ENCODE measurements at regions not wholly inside any gene's neighbourhood (a gene's known extent, or its start where the extent isn't known, plus 50 kb on each side); places are given as distances from the start of the nearest gene placed in this dataset.

DNA sequence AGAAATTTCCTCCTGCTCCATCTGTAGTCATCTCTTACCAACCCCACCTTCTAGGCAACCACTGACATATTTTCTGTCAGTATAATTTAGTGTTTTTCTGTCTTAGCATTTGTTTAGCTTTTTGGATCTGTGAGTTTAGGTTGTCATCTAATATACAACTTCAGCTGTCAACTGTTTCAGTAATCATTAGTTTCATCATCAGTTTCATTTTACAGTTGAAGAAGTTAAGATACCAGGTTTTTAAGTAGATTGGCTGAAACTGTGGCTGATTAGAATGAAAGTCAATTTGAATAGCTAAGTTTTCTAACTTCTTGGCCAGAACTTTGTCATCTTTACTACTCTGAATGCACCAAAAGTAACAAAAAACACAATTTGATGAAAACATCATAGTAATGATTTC lies 1957.3 kb downstream of the NCAM2 start:
- DNase-seq = no peak

DNA sequence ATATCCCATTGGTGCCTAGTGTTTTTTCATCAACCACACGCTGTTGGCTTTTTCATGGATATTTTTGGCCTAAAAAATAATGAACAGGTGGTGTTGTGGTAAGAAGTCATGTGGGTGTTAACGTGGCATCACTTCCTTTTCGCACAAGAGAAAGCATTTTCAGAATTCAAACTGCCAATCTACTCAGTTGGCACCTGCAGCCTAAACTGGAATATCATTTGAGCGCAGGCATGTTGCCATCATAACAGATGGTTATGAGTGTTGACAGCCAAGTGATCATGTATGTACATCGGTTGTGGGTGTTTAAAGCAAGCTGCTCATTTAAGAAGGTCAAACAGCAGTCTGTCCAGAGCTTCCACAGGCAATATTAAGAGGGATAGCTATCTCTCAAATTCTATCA lies 1963.0 kb downstream of the NCAM2 start:
- DNase-seq = no peak

DNA sequence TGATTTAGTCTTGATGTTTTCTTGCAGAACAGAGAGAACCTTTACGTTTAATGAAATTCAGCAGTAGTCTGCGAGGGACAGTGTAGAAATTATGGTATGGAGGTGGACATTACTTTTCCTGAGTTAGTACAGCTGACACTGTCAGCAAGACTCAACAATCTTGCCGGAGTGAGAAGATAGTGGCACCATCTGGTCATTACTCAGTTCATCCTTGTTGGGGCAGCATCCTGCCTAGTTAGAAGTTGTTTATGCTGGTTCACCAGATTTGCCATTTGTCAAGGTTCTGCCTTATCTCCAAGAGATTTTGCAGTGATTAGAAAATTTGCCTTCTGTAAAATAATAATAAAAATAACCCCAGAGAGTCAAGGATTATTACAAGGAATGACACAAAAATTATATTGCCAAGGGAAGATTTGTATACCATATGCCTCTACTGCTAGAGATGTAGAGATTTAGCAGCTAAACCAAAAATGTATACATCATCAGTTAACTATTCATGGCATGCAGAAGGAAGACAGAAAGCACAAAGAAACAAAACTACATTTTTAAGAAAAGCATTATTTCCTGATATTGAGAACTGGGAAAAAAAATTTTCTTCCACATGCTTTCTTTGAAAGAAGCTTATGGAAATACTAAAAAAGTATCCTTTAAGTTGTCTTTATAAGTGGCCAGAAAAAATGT lies 1967.4 kb downstream of the NCAM2 start:
- no peak for DNase-seq

DNA sequence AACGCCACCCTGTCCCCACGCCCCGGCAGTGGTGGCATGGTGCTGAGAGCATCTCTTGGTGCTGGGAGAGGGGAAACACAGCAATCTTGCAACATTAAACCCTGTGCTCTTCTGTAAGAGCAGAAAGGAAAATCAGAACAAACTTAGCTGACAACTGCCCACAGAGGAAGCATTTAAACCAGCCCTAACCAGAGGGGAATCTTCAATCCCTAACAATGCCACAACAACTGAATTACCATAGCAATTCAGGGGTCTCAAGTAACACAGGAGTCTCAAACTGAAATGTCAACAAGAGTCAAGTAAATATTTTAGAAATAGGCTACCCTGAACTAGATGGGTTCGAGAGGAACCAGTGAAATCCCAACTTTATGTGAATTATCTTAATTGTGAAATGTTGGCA lies 1983.6 kb downstream of the NCAM2 start:
- no peak for DNase-seq

DNA sequence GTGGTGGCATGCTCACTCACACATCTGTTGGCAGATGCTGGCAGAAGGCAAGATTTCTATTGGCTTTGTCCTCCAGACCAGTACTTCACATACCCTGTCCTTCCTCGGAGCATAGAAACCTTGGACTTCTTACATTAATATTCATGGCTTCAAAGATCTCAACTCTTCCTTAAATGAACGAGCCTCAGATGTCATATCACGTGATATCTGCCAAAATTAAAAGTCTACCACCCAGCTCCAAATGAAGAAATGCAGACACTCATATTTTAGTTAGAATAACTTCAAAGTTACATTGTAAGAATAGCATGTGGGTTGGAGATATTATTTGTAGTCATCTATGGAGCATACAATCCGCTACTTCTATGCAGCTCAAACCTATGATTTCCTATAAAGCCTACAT lies 1994.9 kb downstream of the NCAM2 start:
- peak; percentile 66 for DNase-seq

DNA sequence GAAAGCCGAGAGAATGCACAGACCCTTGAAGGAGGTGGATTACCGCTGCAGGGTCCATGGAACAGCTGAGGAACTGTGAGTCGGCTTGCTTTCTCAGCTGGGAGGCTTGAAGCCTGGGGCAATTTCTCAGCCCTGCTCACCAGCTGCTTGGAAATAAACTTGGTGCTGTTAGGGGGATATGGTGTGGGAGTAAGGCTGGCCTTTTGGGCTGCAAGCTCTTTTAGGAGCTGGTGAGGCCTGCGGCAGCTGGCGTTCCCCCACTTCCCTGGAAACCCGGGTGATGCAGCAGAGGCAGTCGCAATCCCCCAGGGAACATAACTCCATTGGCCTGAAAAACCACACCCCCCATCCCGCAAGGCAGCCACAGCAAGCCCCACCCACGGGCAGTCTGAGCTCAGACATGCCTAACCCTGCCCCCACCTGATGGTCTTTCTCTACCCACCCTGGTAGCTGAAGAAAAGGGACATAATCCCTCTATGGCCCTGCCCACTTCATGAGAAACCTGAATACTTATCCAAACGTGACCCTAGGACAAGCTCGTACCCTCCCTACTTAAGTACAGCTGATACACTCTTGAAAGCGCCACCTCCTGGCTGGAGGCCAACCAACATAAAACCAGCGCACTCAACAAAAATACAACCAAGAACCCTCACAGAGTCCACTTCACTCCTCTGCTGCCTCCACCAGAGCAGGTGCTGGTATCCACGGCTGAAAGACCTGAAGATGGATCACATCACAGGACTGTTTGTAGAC lies 1995.8 kb downstream of the NCAM2 start:
- peak; percentile 79 for DNase-seq

DNA sequence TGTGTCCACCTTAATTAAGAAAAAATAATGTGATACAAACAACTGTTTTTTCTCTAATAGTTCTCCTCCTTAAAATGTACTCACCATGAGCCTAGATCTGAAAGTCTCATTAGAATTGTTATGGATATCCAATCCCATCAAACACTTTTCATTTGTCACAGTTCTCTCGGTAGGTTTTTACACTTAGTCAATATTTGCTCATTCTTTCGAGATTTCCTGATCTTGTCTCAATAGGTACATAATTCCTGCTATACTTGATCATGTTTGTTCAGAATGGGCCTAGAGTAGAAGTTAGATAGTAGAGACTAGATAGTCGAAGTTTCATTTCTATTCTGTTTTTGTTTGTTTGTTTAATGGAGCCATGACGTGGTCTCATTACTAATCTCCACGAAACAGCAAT lies 2005.7 kb downstream of the NCAM2 start:
- DNase-seq = peak; percentile 12

DNA sequence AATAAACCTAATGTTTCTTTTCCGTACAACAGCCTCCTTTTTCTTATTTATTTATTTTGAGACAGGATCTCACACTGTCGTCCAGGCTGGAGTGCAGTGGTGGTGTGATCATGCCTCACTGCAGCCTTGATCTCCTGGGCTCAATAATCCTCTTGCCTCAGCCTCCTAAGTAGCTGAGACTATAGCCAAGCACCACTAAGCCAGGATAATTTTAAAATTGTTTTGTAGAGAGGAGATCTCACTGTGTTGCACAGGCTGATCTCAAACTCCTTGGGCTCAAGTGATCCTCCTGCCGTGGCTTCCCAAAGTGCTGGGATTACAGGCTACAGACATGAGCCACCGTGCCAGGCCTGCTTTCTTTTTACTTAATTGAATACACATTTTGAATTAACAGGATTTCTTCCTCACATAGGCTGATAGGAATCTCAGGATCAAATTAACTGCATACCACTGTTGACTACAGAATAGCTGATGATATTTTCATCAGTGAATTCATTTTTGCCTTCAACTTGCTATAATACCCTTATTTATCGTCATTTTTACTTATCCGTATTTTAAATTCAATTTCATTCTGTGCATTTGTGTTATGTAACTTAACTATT lies 2010.5 kb downstream of the NCAM2 start:
- no peak for DNase-seq

DNA sequence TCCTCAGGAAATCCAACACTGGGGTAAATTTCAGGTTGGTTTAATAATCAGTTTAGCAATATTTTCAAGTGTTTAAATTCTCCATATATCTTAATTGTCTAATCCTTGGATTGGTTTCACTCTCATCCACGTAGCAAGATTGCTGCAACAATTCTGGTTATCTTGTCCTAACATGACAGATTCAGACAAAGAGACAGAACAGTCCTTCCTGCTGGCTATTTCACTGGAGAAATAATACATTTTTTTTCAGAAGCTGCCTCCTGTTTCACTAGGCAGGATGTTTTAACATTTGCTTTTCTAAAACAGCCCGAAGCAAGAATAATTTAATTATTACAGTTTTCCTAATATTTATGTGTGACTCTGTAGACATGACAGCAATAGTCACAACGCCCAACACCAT lies 2011.2 kb downstream of the NCAM2 start:
- DNase-seq = no peak

DNA sequence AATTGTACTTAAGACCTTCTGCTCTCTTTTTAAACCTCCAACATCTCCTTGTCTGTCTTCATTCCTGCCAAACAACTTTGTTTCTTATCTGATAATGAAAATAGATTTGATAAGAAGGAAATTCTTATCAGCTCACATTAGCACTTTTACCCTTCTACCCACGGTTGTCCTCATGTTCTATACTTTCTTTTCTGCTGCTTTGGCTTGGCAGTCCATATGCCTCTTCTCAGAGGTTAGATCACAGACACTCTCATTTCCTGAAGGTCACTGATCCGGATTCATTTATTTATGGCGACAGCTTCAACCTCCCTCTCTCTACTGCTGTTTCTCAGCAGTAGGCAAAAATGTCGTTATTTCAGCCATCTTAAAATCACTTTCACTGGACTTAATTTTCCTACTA lies 2015.8 kb downstream of the NCAM2 start:
- DNase-seq = no peak

DNA sequence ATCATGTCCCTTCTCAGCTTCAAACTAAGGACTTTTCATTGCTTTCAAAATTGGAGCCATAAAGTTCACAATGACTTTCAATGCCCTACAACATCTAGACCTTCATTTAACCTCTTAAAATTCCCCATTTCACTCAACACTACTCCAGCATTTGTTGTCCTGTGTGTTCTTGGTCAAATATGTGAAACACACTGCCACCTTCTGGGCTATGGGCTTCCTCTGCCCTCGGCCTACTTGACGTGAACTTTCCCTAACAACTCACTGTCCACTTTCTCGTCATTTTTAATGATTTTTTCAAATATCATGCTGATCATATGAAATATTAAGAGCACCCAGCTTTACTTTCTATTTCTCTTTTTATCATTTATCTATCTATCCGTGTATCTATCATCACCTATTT lies 2018.4 kb downstream of the NCAM2 start:
- peak; percentile 21 for DNase-seq

DNA sequence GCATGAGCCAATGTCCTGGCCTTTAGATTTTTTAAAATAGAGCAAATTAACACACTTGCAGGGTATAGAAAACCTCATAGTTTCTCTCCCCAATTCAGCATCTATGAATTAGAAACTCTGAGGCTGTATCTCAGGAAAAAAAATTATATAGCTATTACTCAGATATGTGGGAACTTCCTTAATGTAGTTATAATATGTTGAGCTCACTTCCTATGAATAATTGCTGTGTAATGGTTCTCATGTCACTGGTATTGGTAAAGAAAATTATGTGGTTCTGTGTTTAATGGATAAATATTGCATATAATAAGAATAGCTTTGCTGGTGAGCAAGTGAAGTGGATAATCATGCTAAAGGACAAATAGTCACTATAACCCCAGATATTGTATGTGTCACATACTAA lies 2019.8 kb downstream of the NCAM2 start:
- no peak for DNase-seq

DNA sequence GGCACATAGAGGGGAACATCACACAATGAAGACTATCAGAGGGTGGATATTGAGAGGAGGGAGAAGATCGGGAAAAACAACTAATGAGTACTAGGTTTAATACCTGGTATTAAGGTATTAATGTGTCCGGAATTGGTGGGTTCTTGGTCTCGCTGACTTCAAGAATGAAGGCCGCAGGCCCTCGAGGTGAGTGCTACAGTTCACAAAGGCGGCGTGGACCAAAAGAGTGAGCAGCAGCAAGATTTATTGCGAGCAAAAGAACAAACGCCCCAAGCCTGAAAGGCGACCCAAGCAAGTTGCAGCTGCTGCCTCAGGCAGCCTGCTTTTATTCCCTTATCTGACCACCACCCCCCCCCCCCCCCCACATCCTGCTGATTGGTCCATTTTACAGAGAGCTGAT lies 2022.8 kb downstream of the NCAM2 start:
- DNase-seq = no peak

DNA sequence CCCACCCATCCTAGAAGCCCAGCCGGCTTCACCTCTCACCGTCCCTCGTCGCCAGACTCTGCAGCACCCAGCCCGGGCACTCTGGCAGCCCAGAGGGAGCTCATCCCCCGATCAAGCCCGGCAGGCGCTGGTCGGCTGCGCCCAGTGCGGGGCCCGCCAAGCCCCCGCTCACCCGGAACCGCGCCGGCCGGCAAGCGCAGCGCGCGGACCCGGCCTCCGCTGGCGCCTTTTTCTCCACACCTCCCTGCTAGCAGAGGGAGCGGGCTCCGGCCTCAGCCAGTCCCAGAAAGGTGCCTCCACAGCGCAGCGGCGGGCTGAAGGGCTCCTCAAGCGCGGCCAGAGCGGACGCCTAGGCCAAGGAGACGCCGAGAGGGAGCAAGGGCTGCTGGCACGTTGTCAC lies 2023.3 kb downstream of the NCAM2 start:
- DNase-seq = no peak

DNA sequence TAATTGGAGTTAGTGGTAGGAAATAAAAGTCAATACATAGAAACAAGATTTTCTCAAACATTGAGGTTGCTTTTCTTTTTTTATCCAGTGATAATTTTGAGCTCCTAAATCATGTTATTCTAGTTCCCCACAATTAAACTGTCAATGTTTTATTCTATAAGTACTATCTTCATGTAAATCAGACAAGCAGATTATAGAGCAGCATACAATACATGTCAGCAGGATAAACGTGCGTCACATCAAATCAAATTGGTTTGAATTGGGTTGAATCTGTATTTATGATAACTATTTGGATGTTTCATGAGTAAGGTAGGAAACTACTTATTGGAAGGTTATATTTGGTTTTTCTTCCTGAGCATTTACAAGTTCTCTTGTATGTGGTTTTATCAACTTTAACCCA lies 2028.7 kb downstream of the NCAM2 start:
- no peak for DNase-seq

DNA sequence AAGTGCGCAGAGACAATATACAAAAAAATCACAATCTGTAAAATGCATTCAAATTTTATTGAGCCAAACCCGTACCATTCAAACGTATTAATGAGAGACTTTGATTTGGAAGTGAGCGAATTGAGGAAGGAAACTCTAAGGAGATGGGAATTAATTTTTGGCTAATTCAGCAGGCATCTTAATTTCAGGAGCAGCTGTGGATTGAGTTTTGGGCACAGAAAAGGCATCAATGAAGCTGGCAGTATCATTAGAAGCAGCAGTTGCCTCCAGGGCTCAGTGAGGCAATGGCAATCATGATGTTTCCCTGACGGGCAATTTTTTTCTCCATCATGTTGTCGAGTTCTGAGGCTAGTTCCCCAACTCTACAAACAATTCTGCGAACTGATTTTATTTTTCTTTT lies 2041.6 kb downstream of the NCAM2 start:
- no peak for DNase-seq

DNA sequence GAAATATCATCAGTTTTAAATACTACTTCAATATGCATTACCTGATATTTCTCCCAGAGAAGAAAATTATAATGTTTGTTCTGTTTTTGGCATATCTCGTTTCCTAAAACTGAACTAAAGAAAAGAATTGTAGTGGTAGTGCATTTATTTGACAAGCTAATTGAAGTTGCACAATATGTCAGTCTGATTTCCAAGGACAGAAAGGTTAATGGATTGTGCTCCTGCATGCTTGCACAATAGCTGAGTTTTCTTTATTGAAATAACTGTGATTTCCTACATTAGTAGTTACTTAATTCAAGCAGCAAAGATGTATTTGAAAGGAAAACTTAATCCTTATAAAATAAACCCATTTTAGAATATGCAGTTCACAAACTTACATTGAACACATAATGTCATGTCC lies 2047.7 kb downstream of the NCAM2 start:
- no peak for DNase-seq

DNA sequence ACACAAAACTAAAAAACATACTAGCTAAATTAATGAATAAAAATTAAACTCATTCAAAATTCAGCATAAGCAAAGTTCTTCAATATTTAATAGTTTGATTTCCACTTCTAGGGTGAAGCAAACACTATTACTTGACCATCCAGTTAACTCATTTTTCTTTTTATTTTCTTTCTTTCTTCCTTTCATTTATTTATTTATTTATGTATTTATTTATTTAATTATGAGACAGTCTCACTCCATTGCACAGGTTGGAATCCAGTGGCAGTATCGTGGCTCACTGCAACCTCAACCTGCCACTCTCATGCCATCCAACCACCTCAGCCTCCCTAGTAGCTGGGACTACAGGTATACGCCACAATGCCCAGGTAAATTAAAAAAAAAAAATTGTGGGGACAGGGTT lies 2069.5 kb downstream of the NCAM2 start:
- DNase-seq = no peak

DNA sequence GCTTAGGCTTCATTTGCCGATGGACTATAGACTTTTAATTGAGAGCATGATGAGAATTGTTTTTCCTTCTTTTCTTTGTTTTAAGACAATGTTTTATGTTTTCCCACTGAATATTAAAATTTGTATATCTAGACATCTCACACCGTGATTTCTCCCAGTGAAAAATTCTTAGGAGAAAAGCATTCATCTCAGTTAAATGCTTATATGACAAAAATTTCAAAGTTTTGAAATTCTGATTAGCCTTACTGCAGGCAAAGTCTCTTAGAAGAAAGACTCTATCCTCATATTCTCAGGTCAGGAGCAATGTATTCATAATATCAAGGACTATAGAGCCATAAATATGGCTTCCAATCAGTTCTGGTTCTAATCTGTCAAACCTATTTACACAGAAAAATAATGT lies 2085.0 kb downstream of the NCAM2 start:
- DNase-seq = no peak

DNA sequence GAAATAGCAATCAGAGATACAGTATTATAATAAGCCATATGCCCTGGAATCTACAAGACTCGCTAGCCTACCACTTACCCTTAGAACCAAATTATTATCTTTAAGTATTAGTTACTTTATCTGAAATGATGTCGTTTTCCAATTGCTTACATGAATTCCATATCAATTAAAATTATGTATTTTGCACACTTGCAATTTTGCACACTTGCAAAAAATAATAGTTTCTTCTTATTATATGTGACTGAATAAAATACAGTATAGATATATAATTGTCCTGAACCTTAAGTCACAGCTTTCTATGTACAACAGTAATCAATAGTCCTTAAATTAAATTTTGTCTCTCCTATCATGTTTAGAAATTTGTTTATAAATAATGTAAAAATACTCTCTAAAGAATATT lies 2095.1 kb downstream of the NCAM2 start:
- DNase-seq = no peak

DNA sequence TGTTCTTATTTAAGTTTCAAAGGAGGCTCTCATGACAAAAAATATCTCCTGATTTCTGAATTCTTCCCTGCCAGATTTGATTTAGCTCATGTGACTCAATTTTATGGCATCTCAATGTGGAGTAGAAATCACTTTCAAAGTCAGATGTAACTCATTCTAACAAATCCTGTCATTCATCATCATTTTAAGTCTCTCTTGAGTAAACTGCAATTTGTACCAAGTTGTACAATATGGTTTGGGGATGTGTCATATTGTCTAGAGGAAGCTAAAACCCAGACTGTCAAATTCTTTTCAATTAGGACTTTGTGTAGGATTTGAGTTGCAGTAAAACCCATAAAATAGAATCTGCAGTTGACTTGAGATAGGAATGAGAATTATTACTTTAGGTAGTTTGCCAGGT lies 2101.0 kb downstream of the NCAM2 start:
- no peak for DNase-seq

DNA sequence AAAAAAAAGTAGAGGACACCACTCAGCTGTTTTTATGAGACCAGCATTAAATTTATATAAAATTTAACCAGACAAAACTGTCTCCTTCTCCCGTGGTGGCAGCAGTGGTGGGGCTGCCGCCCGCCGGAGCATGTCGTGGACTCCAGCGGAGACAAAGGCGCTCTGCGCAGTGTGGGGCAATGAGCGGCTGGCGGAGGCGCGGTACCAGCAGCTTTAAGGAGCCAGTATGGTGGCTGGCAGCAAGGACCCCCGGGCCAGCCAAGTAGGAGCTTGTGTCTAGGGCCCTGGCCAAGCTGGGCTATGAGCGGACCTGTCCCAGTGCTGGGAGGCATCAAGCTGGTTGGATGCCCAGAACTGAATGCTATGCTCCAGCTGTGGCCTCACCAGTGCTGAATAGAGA lies 2102.9 kb downstream of the NCAM2 start:
- DNase-seq = no peak

DNA sequence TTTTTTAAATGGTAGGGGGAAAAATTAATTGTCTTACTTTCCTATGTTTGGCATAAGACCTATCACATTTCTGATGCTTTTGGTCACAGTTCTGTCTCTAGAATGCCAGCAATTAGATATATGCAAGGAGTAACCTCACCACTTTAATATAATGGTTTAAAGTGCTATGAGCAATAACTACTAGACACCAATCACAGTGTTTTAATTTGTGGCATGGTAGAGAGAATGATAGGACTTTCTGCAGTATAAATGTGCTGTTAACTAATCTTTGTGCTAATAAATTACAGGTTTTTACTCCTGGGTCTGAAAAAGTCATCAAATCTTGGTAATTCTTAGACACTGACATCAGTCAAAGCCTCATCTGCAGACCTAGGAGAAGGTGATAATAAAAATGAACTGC lies 2110.3 kb downstream of the NCAM2 start:
- no peak for DNase-seq

DNA sequence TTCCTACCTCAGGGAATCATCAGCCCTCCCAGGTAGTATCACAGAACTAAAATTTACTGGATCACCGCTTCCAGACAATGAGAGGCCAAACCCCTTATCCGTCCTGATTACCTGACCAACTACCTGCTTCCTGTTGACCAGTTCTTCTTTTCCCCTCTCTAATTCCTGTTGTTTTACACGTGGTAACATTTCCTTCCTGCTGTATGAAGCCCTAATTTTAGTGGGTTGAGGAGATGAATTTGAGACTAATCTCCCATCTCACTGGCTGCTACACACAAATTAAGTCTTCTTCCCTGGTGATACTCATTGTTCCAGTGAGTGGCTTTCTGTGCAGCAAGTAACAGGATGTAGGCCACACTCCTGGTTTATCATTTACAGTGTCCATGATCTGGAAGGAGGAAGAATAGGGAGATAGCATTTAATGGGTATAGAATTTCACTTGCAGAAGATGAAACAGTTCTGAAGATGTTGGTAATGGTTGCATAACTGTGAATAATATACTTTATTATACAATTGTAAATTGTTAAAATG lies 2112.9 kb downstream of the NCAM2 start:
- DNase-seq = no peak
